GM19351 (cell line): ENCODE measurements at regions not wholly inside any gene's neighbourhood (a gene's known extent, or its start where the extent isn't known, plus 50 kb on each side); places are given as distances from the start of the nearest gene placed in this dataset.
"Not testable (repeated sequence)": the region's sequence is repeated elsewhere in the genome, so short reads cannot be mapped to it uniquely, and the experiment has no call there.

ENCODE experiments used
- ATAC-seq: cut with Tn5 transposase; IDR thresholded peaks from one replicate; pipeline ENCODE4 v1.9.1; 2021; ENCODE audit warnings: mild to moderate bottlenecking, moderate library complexity; ENCODE audit not compliant: unreplicated experiment

GRCh38 chrX:6990552-6991193 is 156.8 kb upstream of the STS start:
- no peak for ATAC-seq

GRCh38 chrX:6989858-6990257 is 157.7 kb upstream of the STS start:
- no peak for ATAC-seq

GRCh38 chrX:6988694-6989093 is 158.8 kb upstream of the STS start:
- not testable (repeated sequence) for ATAC-seq

GRCh38 chrX:6986915-6987314 is 160.6 kb upstream of the STS start:
- ATAC-seq = no peak

GRCh38 chrX:6985537-6985936 is 162.0 kb upstream of the STS start:
- no peak for ATAC-seq

- no peak for ATAC-seq
Measured at GRCh38 chrX:6983207-6983955, 164.1 kb upstream of the STS start.

- no peak for ATAC-seq
Measured at GRCh38 chrX:6981718-6982406, 165.7 kb upstream of the STS start.

GRCh38 chrX:6980981-6981380 is 166.5 kb upstream of the STS start:
- no peak for ATAC-seq

- ATAC-seq = no peak
Measured at GRCh38 chrX:6968231-6968630, 179.3 kb upstream of the STS start.

GRCh38 chrX:6965729-6966128 is 181.8 kb upstream of the STS start:
- no peak for ATAC-seq

- ATAC-seq = no peak
Measured at GRCh38 chrX:6962006-6962355, 185.5 kb upstream of the STS start.

GRCh38 chrX:6961286-6962005 is 186.1 kb upstream of the STS start:
- no peak for ATAC-seq

GRCh38 chrX:6959006-6959405 is 188.5 kb upstream of the STS start:
- ATAC-seq = no peak

- ATAC-seq = no peak
Measured at GRCh38 chrX:6954836-6955235, 192.7 kb upstream of the STS start.

- no peak for ATAC-seq
Measured at GRCh38 chrX:6946168-6946567, 201.3 kb upstream of the STS start.

- no peak for ATAC-seq
Measured at GRCh38 chrX:6941041-6941440, 206.5 kb upstream of the STS start.

- not testable (repeated sequence) for ATAC-seq
Measured at GRCh38 chrX:6932942-6933341, 214.6 kb upstream of the STS start.

- no peak for ATAC-seq
Measured at GRCh38 chrX:6930307-6930849, 217.1 kb upstream of the STS start.

- ATAC-seq = no peak
Measured at GRCh38 chrX:6924443-6925077, 223.0 kb upstream of the STS start.

- ATAC-seq = no peak
Measured at GRCh38 chrX:6917666-6918065, 229.8 kb upstream of the STS start.

- ATAC-seq = peak; percentile 71
Measured at GRCh38 chrX:6910218-6910617, 237.3 kb upstream of the STS start.
